ENCODE measurements at regions not wholly inside any gene's neighbourhood (a gene's known extent, or its start where the extent isn't known, plus 50 kb on each side); places are given as distances from the start of the nearest gene placed in this dataset.
"Not testable (repeated sequence)": the region's sequence is repeated elsewhere in the genome, so short reads cannot be mapped to it uniquely, and the experiment has no call there.

DNA sequence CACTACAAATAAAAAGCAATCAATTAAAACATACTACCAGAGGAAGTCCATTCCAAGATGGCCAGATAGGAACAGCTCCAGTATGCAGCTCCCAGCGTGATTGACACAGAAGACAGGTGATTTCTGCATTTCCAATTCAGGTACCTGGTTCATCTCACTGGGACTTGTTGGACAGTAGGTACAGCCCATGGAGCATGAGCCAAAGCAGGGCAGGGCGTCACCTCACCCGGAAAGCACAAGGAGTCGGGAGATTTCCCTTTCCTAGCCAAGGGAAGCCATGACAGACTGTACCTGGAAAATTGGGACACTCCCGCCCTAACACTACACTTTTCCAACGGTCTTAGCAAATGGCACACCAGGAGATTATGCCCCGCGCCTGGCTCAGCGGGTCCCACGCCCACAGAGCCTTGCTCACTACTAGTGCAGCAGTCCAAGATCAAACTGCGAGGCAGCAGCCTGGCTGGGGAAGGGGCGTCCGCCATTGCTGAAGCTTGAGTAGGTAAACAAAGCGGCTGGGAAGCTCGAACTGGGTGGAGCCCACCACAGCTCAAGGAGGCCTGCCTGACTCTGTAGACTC lies 106.0 kb downstream of the BUD13 start:
- not testable (repeated sequence) for DNase-seq (ENCODE audit: low spot score)

- DNase-seq (ENCODE audit: low spot score): no peak
Observed at GRCh38 chr11:116665523-116665922, 107.3 kb downstream of the BUD13 start.

GRCh38 chr11:116661056-116661455 lies 111.7 kb downstream of the BUD13 start:
- no peak for DNase-seq (ENCODE audit: low spot score)

DNA sequence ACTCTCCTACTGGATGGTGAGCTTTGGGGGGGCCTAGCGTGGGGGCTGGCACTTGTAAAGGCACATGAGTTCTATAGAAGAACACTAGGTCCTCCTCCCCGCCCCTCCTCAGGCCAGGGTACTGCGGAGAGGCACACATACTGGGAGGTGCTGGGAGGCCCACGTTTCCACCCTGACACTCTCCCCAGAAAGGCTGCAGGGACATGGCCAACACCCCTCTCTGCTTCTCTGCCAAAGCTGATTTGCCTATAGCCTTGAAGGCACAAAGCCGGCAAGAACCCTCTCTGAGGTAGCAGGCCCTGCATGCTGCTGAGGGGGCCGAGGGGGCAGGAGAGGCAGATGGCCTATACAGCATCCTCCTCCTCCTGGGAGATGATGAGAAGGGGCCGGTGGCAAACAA lies 112.8 kb downstream of the BUD13 start:
- DNase-seq (ENCODE audit: low spot score): no peak

- DNase-seq (ENCODE audit: low spot score): no peak
Observed at GRCh38 chr11:116658876-116659535, 113.8 kb downstream of the BUD13 start.

- no peak for DNase-seq (ENCODE audit: low spot score)
Observed at GRCh38 chr11:116657842-116658825, 114.7 kb downstream of the BUD13 start.

- DNase-seq (ENCODE audit: low spot score): no peak
Observed at GRCh38 chr11:116656011-116656410, 116.8 kb downstream of the BUD13 start.

DNA sequence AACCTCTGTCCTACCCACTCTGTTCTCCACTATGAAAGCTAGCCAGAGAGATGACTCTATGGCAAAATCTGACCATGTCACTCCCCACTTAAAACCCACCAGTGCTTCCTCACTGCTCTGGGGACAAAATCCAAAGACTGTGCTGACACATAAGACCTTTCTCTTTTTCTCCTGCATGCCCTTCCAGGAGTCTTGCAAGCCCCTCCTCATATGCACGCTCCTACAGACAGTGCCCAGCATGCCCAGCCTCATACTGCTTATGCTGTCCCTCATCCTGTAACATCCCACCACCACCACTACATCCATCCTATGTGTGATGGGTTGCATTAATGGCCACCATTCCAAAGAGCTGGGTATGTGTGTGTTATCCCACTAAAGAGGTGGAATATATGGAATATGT lies 118.3 kb downstream of the BUD13 start:
- DNase-seq (ENCODE audit: low spot score): no peak

DNA sequence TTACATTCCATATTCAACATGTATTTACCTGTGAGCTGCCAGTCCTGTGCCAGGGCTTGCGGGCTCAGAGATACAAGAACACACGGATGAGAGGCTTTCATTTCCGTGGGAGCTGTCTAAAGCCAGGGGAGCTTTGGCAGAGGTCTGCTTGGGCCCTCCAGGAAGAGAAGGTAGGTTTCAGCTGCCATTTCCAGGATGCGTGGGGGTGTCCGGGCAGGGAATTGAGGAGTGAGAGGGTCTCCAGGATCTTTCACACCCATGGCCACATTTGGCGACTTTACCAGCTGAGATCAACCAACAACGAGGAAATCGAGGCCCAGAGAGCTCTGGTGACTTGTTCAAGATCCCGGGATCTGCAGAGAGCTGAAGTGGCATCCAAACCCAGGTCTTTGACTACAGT lies 119.6 kb downstream of the BUD13 start:
- no peak for DNase-seq (ENCODE audit: low spot score)

GRCh38 chr11:116651737-116652237 lies 121.0 kb downstream of the BUD13 start:
- DNase-seq (ENCODE audit: low spot score): no peak

- DNase-seq (ENCODE audit: low spot score): no peak
Observed at GRCh38 chr11:116651098-116651736, 121.6 kb downstream of the BUD13 start.

DNA sequence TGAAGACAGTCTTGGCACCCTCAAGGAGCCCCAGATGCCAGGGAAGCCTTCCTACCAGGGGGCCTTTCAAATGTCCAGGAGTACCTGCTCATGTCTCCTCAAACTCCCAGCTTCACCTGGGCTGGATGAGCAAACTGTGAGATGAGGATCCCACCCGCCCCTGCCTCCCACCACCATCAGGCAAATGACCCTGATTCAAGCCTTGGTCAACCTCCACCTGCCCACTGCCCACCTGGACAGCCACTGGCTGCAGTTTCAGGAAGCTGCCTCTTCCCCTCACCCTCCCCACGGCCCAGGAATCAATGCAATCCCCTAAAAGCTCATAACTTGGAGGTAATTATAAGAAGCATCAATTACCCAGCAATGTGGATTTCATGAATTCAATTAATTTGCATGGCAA lies 122.7 kb downstream of the BUD13 start:
- no peak for DNase-seq (ENCODE audit: low spot score)

- no peak for DNase-seq (ENCODE audit: low spot score)
Observed at GRCh38 chr11:116649268-116649667, 123.5 kb downstream of the BUD13 start.

DNA sequence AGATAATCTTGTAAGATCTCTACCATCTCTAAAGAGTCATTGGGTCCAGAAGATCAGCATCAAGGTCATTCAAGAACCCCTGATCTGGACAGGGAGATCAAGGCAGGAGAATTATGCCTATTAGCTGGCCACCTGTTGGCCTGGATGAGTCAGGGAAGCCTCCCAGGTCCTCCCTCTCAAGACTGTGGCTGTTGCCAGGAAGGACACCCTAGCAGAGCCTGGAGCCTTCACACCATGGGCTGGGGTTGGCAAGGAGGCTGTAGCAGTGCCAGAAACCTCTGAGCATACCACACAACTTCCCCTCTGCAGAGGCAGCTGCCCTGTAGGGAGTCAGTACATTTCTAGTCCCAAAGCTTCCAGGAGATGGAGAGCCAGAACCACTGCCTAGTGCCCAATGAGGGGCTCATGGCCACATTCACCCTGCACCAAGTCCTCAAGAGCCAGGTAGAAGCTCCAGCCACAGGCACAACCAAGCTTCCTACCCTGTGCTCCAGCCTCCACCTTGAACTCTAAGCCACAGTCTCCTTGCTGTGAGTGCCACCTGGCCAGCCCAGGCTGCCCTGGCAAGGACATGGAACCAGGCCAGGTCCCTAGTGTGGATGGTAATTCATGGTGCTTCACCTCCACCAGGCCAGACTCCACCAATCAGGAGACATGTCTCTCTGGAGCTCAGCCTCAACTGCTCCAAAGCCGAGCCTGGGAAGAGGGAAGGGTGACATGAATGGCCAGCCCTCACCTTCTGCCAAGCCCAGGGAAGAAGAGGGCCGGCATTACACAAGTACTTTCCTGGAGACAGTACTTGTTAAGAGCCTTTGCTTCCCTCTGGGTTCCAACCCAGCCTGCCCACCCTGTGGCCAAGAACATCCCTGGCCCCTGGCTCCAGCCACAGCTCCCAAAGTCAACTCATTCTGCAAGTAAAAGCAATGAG lies 124.3 kb downstream of the BUD13 start:
- no peak for DNase-seq (ENCODE audit: low spot score)

- DNase-seq (ENCODE audit: low spot score): no peak
Observed at GRCh38 chr11:116647305-116648080, 125.3 kb downstream of the BUD13 start.

- no peak for DNase-seq (ENCODE audit: low spot score)
Observed at GRCh38 chr11:116646191-116646590, 126.6 kb downstream of the BUD13 start.

DNA sequence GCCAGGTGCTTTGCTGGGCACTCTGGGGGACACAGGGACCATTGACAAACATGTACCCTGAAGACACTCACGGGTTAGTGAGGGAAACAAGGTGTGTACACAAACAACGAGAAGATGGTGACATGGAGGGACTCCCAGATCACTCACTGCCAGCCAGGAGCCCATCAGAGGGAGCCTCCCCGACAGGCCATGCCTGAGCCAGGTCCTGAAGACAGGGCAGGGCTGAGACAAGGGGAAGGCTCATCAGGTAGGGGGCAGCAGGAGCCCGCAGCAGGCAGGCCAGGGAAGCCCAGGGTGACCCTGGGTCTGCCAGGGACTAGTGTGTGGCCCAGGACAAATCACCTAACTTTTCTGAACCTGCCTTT lies 127.9 kb downstream of the BUD13 start:
- no peak for DNase-seq (ENCODE audit: low spot score)

DNA sequence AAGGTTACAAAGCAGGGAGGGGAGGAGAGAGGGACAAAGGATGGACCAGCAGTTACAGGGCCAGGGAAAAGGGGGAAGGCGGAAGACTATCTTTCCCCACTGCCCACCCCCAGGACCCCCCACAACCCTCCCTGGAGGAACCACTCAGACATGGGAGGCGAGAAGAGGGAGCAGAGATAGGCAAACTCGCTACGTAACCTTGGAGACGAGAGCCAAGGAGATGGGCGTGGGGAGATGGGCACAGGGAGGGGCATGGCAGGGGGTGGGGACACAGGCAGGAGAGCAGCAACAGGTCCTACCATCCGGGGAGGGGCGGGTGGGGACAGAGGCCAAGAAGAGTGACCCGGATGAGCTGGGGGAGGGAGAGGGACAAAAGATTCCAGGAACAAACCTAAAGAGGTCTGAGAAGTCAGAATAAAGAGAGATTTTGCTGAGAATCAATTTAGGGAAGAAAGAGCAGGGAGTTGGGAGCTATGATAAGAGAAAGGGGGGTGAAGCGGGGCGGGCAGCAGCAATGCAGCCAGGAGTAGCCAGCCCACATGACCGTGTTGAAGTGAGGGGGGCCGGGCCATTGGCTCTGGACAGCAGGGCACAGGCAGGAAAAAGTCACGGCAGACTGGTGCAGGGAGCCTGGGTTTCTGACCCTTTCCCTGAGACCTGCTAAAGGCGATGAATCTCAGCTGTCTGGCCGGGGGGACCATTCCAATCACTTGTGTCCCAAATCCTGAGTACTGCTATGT lies 128.4 kb downstream of the BUD13 start:
- no peak for DNase-seq (ENCODE audit: low spot score)

DNA sequence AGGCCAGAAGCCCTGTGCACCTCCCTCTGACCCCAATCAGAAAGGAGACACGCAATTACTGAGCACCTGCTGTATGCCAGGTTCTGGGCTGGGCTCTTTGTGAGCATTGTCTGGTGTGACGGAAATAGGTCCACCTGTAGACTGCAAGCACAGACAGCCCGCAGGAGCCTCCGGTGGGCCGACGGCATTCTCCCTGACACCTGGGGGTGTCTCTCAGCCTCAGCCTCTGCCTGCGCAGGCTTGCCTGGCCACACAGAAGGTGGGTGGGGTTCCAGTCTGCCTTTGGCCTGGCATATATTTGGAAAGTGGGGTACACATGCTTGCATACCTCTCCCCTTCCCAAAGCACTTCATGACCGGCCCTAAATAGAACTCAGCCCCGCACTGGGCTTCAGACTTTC lies 129.3 kb downstream of the BUD13 start:
- no peak for DNase-seq (ENCODE audit: low spot score)

DNA sequence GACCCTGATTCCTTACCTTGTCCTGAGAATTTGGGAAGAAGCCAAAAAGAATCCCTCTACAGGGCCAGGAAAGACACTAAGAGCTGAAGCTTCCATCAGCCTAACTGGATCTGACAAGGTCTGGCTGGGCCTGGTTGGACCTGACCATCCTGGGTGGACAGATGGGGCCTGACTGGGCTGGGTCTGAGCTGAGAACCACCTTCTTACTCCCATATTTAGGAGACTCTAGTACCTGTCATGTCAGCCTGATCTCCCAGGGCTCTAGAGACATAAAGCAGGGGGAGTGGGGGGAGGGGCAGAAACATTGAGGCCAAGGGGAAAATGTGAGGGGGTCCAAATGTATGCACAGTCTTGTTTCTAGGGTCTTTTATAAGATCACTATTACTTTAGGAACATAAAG lies 129.9 kb downstream of the BUD13 start:
- no peak for DNase-seq (ENCODE audit: low spot score)

Measured in HuH-7.5 (cell line).